BLaER1 treated with 17β-estradiol and CSF1 and Interleukin-3, amounts not matched to agents 10 nM and 100 nM (cell line): ENCODE measurements at regions not wholly inside any gene's neighbourhood (a gene's known extent, or its start where the extent isn't known, plus 50 kb on each side); places are given as distances from the start of the nearest gene placed in this dataset.

Source experiments
- H3K27ac ChIP-seq, 11 experiments: shearing (Covaris generic); formaldehyde crosslinking; 2 replicates each; pipeline ENCODE4 v1.8.1; 2022
- H3K27me3 ChIP-seq, 11 experiments: shearing (Covaris generic); formaldehyde crosslinking; 2 replicates each; pipeline ENCODE4 v1.8.1; 2022
- H3K36me3 ChIP-seq, 11 experiments: shearing (Covaris generic); formaldehyde crosslinking; 2 replicates each; pipeline ENCODE4 v1.8.1; 2022
- H3K4me1 ChIP-seq, 10 experiments: shearing (Covaris generic); formaldehyde crosslinking; 2 replicates each; pipeline ENCODE4 v1.8.1; 2022
- H3K4me2 ChIP-seq, 11 experiments: shearing (Covaris generic); formaldehyde crosslinking; 2 replicates each; pipeline ENCODE4 v1.8.1; 2022
- H3K4me3 ChIP-seq, 10 experiments: shearing (Covaris generic); formaldehyde crosslinking; 2 replicates each; pipeline ENCODE4 v1.8.1; 2022
- H3K9ac ChIP-seq, 11 experiments: shearing (Covaris generic); formaldehyde crosslinking; 2 replicates each; pipeline ENCODE4 v1.8.1; 2022
- H3K9me3 ChIP-seq, 11 experiments: shearing (Covaris generic); formaldehyde crosslinking; replicated peaks in 1 of 11; 2 replicates each; pipeline ENCODE4 v1.8.1; 2022
- H4K20me1 ChIP-seq, 11 experiments: shearing (Covaris generic); formaldehyde crosslinking; 2 replicates each; pipeline ENCODE4 v1.8.1; 2022
- Cebpa-rat ChIP-seq, 11 experiments: shearing (Covaris generic); IDR thresholded peaks; 2 replicates each; pipeline ENCODE4 v1.8.1; 2022

DNA sequence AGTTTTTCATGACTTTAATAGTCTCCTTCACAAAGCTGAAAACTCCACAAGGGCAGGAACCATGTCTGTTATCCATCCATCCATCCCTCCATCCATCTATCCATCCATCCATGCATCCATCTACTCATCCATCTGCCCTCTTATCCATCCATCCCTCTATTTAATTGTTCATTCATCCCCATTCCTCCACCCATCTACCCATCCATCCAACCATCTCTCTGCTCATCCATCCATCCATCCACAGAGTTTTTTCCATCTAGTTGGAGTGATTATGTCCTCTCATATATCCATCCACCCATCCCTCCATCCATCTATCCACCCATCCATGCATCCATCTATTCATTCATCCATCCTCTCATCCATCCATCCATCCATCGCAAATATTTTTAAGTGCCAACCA lies 237.9 kb downstream of the EMX2 start:
- TF ChIP-seq Cebpa-rat (IDR thresholded peaks at IDR 0.05), result no peak
- Histone ChIP-seq H4K20me1 (no peaks in the 10 kb centered on the region; a peak in 1 of 22 replicates), H3K4me3 (no peak overlapping the region), H3K9ac (no peak overlapping the region), H3K36me3 (no peaks in the 10 kb centered on the region), H3K27me3 (no peaks in the 10 kb centered on the region), H3K9me3 (no peaks in the 10 kb centered on the region), H3K4me1 (no peaks in the 10 kb centered on the region), H3K4me2 (no peak overlapping the region), H3K27ac (no peak overlapping the region)

- Histone ChIP-seq H3K4me2 (no peak overlapping the region), H3K9me3 (no peaks in the 10 kb centered on the region), H3K27ac (no peak overlapping the region), H3K4me3 (no peak overlapping the region), H3K27me3 (no peaks in the 10 kb centered on the region), H3K4me1 (no peaks in the 10 kb centered on the region), H3K36me3 (no peaks in the 10 kb centered on the region), H4K20me1 (no peaks in the 10 kb centered on the region; a peak in 1 of 22 replicates), H3K9ac (no peak overlapping the region)
- TF ChIP-seq Cebpa-rat (IDR thresholded peaks at IDR 0.05), result no peak
These were observed 238.8 kb downstream of the EMX2 start for GRCh38 chr10:117781216-117781831.

DNA sequence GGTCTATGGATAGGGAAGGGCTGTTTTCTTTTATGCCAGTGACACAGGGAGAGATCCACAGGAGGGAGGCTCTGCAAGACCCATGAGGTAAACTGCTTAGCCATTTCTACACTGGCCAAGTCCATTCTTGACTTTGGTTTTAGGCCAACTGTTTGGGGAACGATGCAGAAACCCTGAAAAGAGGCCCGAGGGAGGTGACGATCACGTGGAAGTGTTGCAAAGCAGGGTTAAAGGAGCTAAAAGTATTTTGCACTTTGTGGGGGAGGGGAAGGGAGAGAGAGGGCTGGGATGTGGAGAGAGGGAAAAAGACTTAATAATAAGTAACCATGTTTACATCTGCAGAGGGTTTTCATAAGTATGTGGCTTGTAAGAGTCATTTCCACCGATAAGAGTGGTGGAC lies 239.7 kb downstream of the EMX2 start:
- TF ChIP-seq Cebpa-rat (IDR thresholded peaks at IDR 0.05), result no peak
- H3K4me3 ChIP-seq, result no peak overlapping the region
- H3K4me2 ChIP-seq, result no peak overlapping the region
- no peaks in the 10 kb centered on the region for H3K4me1 ChIP-seq
- no peak overlapping the region for H3K27ac ChIP-seq
- no peaks in the 10 kb centered on the region for H3K9me3 ChIP-seq
- H3K27me3 ChIP-seq, result no peaks in the 10 kb centered on the region
- no peaks in the 10 kb centered on the region; a peak in 1 of 22 replicates for H4K20me1 ChIP-seq
- no peaks in the 10 kb centered on the region for H3K36me3 ChIP-seq
- H3K9ac ChIP-seq, result no peak overlapping the region

- Histone ChIP-seq H3K27me3 (no peaks in the 10 kb centered on the region), H3K36me3 (no peaks in the 10 kb centered on the region)
These were observed 241.3 kb downstream of the EMX2 start for GRCh38 chr10:117783698-117784395.

GRCh38 chr10:117784776-117785175 lies 242.2 kb downstream of the EMX2 start:
- H3K27ac ChIP-seq, result no peak overlapping the region
- no peaks in the 10 kb centered on the region for H3K4me1 ChIP-seq
- H4K20me1 ChIP-seq, result no peaks in the 10 kb centered on the region; a peak in 1 of 22 replicates
- H3K9ac ChIP-seq, result no peak overlapping the region
- TF ChIP-seq Cebpa-rat (IDR thresholded peaks at IDR 0.05), result no peak
- H3K36me3 ChIP-seq, result no peaks in the 10 kb centered on the region
- no peak overlapping the region for H3K4me2 ChIP-seq
- H3K9me3 ChIP-seq, result no peaks in the 10 kb centered on the region
- H3K4me3 ChIP-seq, result no peak overlapping the region
- no peaks in the 10 kb centered on the region for H3K27me3 ChIP-seq

More at GRCh38 chr10:117783698-117784395, 241.3 kb downstream of the EMX2 start:
- H3K4me2 ChIP-seq, result no peak overlapping the region
- H3K27ac ChIP-seq, result no peak overlapping the region
- H3K4me1 ChIP-seq, result no peaks in the 10 kb centered on the region
- no peak overlapping the region for H3K9ac ChIP-seq
- no peaks in the 10 kb centered on the region; a peak in 1 of 22 replicates for H4K20me1 ChIP-seq
- H3K4me3 ChIP-seq, result no peak overlapping the region
- no peak for TF ChIP-seq Cebpa-rat (IDR thresholded peaks at IDR 0.05)
- no peaks in the 10 kb centered on the region for H3K9me3 ChIP-seq

- Histone ChIP-seq H3K27me3 (no peaks in the 10 kb centered on the region), H3K4me2 (no peak overlapping the region)
These were observed 246.4 kb downstream of the EMX2 start for GRCh38 chr10:117788911-117789310.

GRCh38 chr10:117790179-117790578 lies 247.6 kb downstream of the EMX2 start:
- Histone ChIP-seq H3K9ac (no peak overlapping the region), H3K4me1 (no peaks in the 10 kb centered on the region), H3K9me3 (no peaks in the 10 kb centered on the region), H3K4me2 (no peak overlapping the region), H3K27ac (no peak overlapping the region), H3K36me3 (no peaks in the 10 kb centered on the region), H3K4me3 (no peak overlapping the region), H3K27me3 (no peaks in the 10 kb centered on the region), H4K20me1 (no peaks in the 10 kb centered on the region; a peak in 1 of 22 replicates)
- no peak for TF ChIP-seq Cebpa-rat (IDR thresholded peaks at IDR 0.05)

More at GRCh38 chr10:117788911-117789310, 246.4 kb downstream of the EMX2 start:
- H3K4me1 ChIP-seq, result no peaks in the 10 kb centered on the region
- H3K9me3 ChIP-seq, result no peaks in the 10 kb centered on the region
- H3K9ac ChIP-seq, result no peak overlapping the region
- no peak overlapping the region for H3K4me3 ChIP-seq
- no peak overlapping the region for H3K27ac ChIP-seq
- H3K36me3 ChIP-seq, result no peaks in the 10 kb centered on the region
- H4K20me1 ChIP-seq, result no peaks in the 10 kb centered on the region; a peak in 1 of 22 replicates
- no peak for TF ChIP-seq Cebpa-rat (IDR thresholded peaks at IDR 0.05)

DNA sequence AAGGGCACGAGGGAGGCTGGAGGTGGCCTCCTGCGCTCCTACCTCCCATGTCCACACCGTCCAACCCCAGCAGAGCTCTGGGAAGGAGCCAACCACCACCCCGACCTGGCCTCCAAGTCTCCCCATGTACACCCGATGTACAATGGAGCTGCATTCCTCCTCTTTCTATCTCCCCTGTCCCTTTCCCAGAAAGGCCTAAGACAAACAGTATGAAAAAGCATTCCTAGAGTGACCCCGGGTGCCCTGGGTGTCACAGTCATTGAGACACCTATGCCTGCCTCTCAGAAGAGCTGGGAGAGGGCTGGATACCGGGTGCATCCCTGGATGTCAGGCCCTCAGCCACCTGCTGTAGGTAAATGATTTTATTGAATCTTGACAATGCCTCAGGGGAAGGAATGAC lies 248.1 kb downstream of the EMX2 start:
- H3K4me1 ChIP-seq, result no peaks in the 10 kb centered on the region
- H3K4me3 ChIP-seq, result no peak overlapping the region
- H3K9me3 ChIP-seq, result no peaks in the 10 kb centered on the region
- H3K4me2 ChIP-seq, result no peak overlapping the region
- H3K27ac ChIP-seq, result no peak overlapping the region
- no peak overlapping the region for H3K9ac ChIP-seq
- no peaks in the 10 kb centered on the region for H3K36me3 ChIP-seq
- no peak for TF ChIP-seq Cebpa-rat (IDR thresholded peaks at IDR 0.05)
- H4K20me1 ChIP-seq, result no peaks in the 10 kb centered on the region; a peak in 1 of 22 replicates
- H3K27me3 ChIP-seq, result no peaks in the 10 kb centered on the region

- H3K4me3 ChIP-seq, result no peak overlapping the region
- no peaks in the 10 kb centered on the region for H3K9me3 ChIP-seq
- no peak overlapping the region for H3K9ac ChIP-seq
- H3K4me2 ChIP-seq, result no peak overlapping the region
- no peaks in the 10 kb centered on the region for H3K27me3 ChIP-seq
- no peak overlapping the region for H3K27ac ChIP-seq
- H4K20me1 ChIP-seq, result no peaks in the 10 kb centered on the region; a peak in 1 of 22 replicates
- no peak for TF ChIP-seq Cebpa-rat (IDR thresholded peaks at IDR 0.05)
- no peaks in the 10 kb centered on the region for H3K36me3 ChIP-seq
- H3K4me1 ChIP-seq, result no peaks in the 10 kb centered on the region
These were observed 249.7 kb downstream of the EMX2 start for GRCh38 chr10:117792214-117792613.
